ENCODE measurements at regions not wholly inside any gene's neighbourhood (a gene's known extent, or its start where the extent isn't known, plus 50 kb on each side); places are given as distances from the start of the nearest gene placed in this dataset.

DNA sequence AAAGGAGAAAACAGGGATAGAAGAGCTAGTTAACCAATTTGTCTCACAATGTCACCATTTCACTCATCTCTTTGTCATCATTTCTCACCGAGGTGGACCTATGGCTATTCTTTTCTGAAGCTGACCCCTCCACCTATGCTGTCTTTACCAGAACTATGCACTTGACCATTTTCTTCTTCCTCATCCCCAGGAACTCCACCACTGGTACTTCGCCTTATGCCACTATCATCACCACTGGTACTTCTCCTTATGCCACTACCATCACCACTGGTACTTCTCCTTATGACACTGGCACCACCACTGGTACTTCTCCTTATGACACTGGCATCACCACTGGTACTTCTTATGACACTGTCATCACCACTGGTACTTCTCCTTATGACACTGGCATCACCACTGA is 745.8 kb upstream of the CHAC2 start:
- H3K9me3 ChIP-seq (ENCODE audit: control insufficient read depth, insufficient read depth, low read depth, low read length), result no peaks in the 10 kb centered on the region
- H3K4me3 ChIP-seq (ENCODE audit: low read depth, low read length), result no peak overlapping the region
- no peak overlapping the region for H3K27ac ChIP-seq (ENCODE audit: extremely low read depth, low read depth, low read length)
- CTCF ChIA-PET, result interaction anchor here (0.9 kb wide), 1 partner anchor 9 kb away, joined by 3 read pairs; no protein-coding TSS in a partner anchor
- POLR2A ChIA-PET, result no interaction called here
- H3K4me1 ChIP-seq (ENCODE audit: control insufficient read depth, insufficient read depth, low read length), result no peaks in the 10 kb centered on the region
- H3K36me3 ChIP-seq (ENCODE audit: control insufficient read depth in 2 of 2, insufficient read depth in 1 of 2, low read length in 2 of 2), result no peaks in the 10 kb centered on the region
- TF ChIP-seq, protein P1, sequence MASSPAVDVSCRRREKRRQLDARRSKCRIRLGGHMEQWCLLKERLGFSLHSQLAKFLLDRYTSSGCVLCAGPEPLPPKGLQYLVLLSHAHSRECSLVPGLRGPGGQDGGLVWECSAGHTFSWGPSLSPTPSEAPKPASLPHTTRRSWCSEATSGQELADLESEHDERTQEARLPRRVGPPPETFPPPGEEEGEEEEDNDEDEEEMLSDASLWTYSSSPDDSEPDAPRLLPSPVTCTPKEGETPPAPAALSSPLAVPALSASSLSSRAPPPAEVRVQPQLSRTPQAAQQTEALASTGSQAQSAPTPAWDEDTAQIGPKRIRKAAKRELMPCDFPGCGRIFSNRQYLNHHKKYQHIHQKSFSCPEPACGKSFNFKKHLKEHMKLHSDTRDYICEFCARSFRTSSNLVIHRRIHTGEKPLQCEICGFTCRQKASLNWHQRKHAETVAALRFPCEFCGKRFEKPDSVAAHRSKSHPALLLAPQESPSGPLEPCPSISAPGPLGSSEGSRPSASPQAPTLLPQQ (tag by site-specific recombination; IDR thresholded peaks at IDR 0.05), result no peak
- no peak for TF ChIP-seq GLI2 (tag by site-specific recombination; IDR thresholded peaks at IDR 0.05; ENCODE audit: borderline replicate concordance, low read depth)
- TF ChIP-seq, protein P2, sequence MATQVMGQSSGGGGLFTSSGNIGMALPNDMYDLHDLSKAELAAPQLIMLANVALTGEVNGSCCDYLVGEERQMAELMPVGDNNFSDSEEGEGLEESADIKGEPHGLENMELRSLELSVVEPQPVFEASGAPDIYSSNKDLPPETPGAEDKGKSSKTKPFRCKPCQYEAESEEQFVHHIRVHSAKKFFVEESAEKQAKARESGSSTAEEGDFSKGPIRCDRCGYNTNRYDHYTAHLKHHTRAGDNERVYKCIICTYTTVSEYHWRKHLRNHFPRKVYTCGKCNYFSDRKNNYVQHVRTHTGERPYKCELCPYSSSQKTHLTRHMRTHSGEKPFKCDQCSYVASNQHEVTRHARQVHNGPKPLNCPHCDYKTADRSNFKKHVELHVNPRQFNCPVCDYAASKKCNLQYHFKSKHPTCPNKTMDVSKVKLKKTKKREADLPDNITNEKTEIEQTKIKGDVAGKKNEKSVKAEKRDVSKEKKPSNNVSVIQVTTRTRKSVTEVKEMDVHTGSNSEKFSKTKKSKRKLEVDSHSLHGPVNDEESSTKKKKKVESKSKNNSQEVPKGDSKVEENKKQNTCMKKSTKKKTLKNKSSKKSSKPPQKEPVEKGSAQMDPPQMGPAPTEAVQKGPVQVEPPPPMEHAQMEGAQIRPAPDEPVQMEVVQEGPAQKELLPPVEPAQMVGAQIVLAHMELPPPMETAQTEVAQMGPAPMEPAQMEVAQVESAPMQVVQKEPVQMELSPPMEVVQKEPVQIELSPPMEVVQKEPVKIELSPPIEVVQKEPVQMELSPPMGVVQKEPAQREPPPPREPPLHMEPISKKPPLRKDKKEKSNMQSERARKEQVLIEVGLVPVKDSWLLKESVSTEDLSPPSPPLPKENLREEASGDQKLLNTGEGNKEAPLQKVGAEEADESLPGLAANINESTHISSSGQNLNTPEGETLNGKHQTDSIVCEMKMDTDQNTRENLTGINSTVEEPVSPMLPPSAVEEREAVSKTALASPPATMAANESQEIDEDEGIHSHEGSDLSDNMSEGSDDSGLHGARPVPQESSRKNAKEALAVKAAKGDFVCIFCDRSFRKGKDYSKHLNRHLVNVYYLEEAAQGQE (tag by site-specific recombination; IDR thresholded peaks at IDR 0.05), result no peak
- TF ChIP-seq, protein P3, sequence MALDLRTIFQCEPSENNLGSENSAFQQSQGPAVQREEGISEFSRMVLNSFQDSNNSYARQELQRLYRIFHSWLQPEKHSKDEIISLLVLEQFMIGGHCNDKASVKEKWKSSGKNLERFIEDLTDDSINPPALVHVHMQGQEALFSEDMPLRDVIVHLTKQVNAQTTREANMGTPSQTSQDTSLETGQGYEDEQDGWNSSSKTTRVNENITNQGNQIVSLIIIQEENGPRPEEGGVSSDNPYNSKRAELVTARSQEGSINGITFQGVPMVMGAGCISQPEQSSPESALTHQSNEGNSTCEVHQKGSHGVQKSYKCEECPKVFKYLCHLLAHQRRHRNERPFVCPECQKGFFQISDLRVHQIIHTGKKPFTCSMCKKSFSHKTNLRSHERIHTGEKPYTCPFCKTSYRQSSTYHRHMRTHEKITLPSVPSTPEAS (tag by site-specific recombination; IDR thresholded peaks at IDR 0.05), result no peak
- TF ChIP-seq ZFP69B (tag by site-specific recombination; IDR thresholded peaks at IDR 0.05), result no peak
- no peak for TF ChIP-seq REPIN1 (tag by site-specific recombination; IDR thresholded peaks at IDR 0.05; ENCODE audit: low read depth)

DNA sequence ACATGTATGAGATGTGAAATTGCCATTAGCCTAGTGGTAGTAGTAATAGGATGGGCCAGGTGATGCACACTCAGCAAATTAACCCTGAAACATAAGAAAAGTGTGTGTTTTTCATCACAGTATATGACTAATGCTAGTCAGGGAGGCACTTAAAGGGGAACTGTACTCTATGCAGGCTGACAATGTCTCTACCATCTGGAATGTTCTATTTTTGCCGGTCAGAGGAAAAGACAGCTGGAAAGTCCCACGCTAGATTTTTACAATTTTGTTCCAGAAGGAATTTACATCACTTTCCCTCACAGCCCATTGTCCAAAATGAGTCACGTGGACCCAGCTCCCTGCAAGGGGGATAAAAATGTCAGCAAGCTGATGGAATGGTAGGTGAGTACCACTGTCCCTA is 746.3 kb upstream of the CHAC2 start:
- H3K36me3 ChIP-seq (ENCODE audit: control insufficient read depth in 2 of 2, insufficient read depth in 1 of 2, low read length in 2 of 2), result no peaks in the 10 kb centered on the region
- H3K4me1 ChIP-seq (ENCODE audit: control insufficient read depth, insufficient read depth, low read length), result no peaks in the 10 kb centered on the region
- POLR2A ChIA-PET, result no interaction called here
- H3K4me3 ChIP-seq (ENCODE audit: low read depth, low read length), result no peak overlapping the region
- CTCF ChIA-PET, result interaction anchor here (0.6 to 0.9 kb wide), 2 partner anchors 9 to 57 kb away, joined by 3 read pairs; no protein-coding TSS in a partner anchor
- H3K9me3 ChIP-seq (ENCODE audit: control insufficient read depth, insufficient read depth, low read depth, low read length), result no peaks in the 10 kb centered on the region
- TF ChIP-seq OSR2 (tag by site-specific recombination; IDR thresholded peaks at IDR 0.05) (no peak), ZBTB17 (tag by site-specific recombination; IDR thresholded peaks at IDR 0.05) (no peak), TCF7L2 (IDR thresholded peaks at IDR 0.05; ENCODE audit: borderline replicate concordance, low read depth, low read length) (no peak), MZF1 (tag by site-specific recombination; IDR thresholded peaks at IDR 0.05; ENCODE audit: borderline replicate concordance) (no peak), IKZF3 (tag by site-specific recombination; IDR thresholded peaks at IDR 0.05) (no peak), ZFP37 (tag by site-specific recombination; IDR thresholded peaks at IDR 0.05) (no peak), ZNF785 (tag by site-specific recombination; IDR thresholded peaks at IDR 0.05) (no peak), ZNF777 (tag by site-specific recombination; IDR thresholded peaks at IDR 0.05; ENCODE audit: borderline replicate concordance) (no peak), ZNF600 (tag by site-specific recombination; IDR thresholded peaks at IDR 0.05) (no peak)
- TF ChIP-seq, protein P3 (tag by site-specific recombination; IDR thresholded peaks at IDR 0.05), result no peak
- TF ChIP-seq, protein P4, sequence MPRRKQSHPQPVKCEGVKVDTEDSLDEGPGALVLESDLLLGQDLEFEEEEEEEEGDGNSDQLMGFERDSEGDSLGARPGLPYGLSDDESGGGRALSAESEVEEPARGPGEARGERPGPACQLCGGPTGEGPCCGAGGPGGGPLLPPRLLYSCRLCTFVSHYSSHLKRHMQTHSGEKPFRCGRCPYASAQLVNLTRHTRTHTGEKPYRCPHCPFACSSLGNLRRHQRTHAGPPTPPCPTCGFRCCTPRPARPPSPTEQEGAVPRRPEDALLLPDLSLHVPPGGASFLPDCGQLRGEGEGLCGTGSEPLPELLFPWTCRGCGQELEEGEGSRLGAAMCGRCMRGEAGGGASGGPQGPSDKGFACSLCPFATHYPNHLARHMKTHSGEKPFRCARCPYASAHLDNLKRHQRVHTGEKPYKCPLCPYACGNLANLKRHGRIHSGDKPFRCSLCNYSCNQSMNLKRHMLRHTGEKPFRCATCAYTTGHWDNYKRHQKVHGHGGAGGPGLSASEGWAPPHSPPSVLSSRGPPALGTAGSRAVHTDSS (tag by site-specific recombination; IDR thresholded peaks at IDR 0.05), result no peak
- TF ChIP-seq, protein P5, sequence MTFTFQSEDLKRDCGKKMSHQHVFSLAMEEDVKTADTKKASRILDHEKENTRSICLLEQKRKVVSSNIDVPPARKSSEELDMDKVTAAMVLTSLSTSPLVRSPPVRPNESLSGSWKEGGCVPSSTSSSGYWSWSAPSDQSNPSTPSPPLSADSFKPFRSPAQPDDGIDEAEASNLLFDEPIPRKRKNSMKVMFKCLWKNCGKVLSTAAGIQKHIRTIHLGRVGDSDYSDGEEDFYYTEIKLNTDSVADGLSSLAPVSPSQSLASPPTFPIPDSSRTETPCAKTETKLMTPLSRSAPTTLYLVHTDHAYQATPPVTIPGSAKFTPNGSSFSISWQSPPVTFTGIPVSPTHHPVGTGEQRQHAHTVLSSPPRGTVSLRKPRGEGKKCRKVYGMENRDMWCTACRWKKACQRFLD (tag by site-specific recombination; IDR thresholded peaks at IDR 0.05), result no peak
- TF ChIP-seq, protein P6, sequence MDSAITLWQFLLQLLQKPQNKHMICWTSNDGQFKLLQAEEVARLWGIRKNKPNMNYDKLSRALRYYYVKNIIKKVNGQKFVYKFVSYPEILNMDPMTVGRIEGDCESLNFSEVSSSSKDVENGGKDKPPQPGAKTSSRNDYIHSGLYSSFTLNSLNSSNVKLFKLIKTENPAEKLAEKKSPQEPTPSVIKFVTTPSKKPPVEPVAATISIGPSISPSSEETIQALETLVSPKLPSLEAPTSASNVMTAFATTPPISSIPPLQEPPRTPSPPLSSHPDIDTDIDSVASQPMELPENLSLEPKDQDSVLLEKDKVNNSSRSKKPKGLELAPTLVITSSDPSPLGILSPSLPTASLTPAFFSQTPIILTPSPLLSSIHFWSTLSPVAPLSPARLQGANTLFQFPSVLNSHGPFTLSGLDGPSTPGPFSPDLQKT (IDR thresholded peaks at IDR 0.05; ENCODE audit: borderline replicate concordance, low read depth, low read length), result no peak
- no peak overlapping the region for H3K27ac ChIP-seq (ENCODE audit: extremely low read depth, low read depth, low read length)
